ENCODE measurements at regions not wholly inside any gene's neighbourhood (a gene's known extent, or its start where the extent isn't known, plus 50 kb on each side); places are given as distances from the start of the nearest gene placed in this dataset.

- CTCF ChIA-PET (ENCODE audit: low intra/inter-chr PET ratio), result no interaction called here
- POLR2A ChIA-PET, result no interaction called here
- no peak overlapping the region for H2AFZ ChIP-seq (ENCODE audit: low read depth, low read length)
- in situ Hi-C loops (cut with MboI) (no loop called here), intact Hi-C loops (cut with micrococcal nuclease) (no loop called here)
- DNase-seq (ENCODE audit: extremely low read depth in 1 of 4, low spot score in 3 of 4) (no peak), FAIRE-seq (no peak), ATAC-seq (no peak)
- no peaks in the 10 kb centered on the region for H3K4me1 ChIP-seq (replicated peaks in 1 of 2; ENCODE audit: control insufficient read depth in 2 of 2, insufficient read depth in 2 of 2, low read length in 2 of 2)
- no peaks in the 10 kb centered on the region for H3K79me2 ChIP-seq (ENCODE audit: control insufficient read depth, insufficient read depth, low read length)
- H3K9ac ChIP-seq (ENCODE audit: insufficient read depth in 1 of 2, low read depth in 2 of 2, low read length in 2 of 2), result no peak overlapping the region
- H3K9me1 ChIP-seq (ENCODE audit: control insufficient read depth, insufficient read depth, low read length), result no peaks in the 10 kb centered on the region
- no peaks in the 10 kb centered on the region for H3K9me3 ChIP-seq (replicated peaks; ENCODE audit: control insufficient read depth, insufficient read depth, low read depth, low read length)
- no peak overlapping the region for H3K27ac ChIP-seq (ENCODE audit: extremely low read depth, low read depth, low read length)
- no peaks in the 10 kb centered on the region for H3K27me3 ChIP-seq (ENCODE audit: control insufficient read depth in 2 of 2, insufficient read depth in 2 of 2, low read length in 2 of 2)
- H3K4me3 ChIP-seq, result no peak overlapping the region
- BruUV-seq (replicated peaks), result no TSS peak
- H3K36me3 ChIP-seq (ENCODE audit: control insufficient read depth, insufficient read depth, low read length), result no peaks in the 10 kb centered on the region
- TF ChIP-seq SMARCE1 (IDR thresholded peaks at IDR 0.05) (no peak), ZNF766 (CRISPR knock-in tag; conservative IDR thresholded peaks at IDR 0.05) (no peak), NFYB (IDR thresholded peaks at IDR 0.05; ENCODE audit: extremely low read depth, insufficient read length) (no peak), SAFB (IDR thresholded peaks at IDR 0.05; ENCODE audit: borderline replicate concordance, low read depth, low read length) (no peak), SMAD2 (IDR thresholded peaks at IDR 0.05; ENCODE audit: low read depth, low read length) (no peak), ZNF384 (IDR thresholded peaks at IDR 0.05; ENCODE audit: low read depth, low read length) (no peak), YY1 (IDR thresholded peaks at IDR 0.05; ENCODE audit: borderline replicate concordance in 1 of 3, control insufficient read depth in 1 of 3, extremely low read depth in 1 of 3, insufficient read depth in 3 of 3, insufficient read length in 1 of 3, insufficient replicate concordance in 2 of 3, low read depth in 1 of 3, low read length in 2 of 3) (no peak), MNT (conservative IDR thresholded peaks at IDR 0.05) (no peak)
- TF ChIP-seq, protein P1, sequence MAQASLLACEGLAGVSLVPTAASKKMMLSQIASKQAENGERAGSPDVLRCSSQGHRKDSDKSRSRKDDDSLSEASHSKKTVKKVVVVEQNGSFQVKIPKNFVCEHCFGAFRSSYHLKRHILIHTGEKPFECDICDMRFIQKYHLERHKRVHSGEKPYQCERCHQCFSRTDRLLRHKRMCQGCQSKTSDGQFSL (CRISPR knock-in tag; IDR thresholded peaks at IDR 0.05), result no peak
- TF ChIP-seq, protein P1 (tag; IDR thresholded peaks at IDR 0.05), result no peak
- TF ChIP-seq, protein P2, sequence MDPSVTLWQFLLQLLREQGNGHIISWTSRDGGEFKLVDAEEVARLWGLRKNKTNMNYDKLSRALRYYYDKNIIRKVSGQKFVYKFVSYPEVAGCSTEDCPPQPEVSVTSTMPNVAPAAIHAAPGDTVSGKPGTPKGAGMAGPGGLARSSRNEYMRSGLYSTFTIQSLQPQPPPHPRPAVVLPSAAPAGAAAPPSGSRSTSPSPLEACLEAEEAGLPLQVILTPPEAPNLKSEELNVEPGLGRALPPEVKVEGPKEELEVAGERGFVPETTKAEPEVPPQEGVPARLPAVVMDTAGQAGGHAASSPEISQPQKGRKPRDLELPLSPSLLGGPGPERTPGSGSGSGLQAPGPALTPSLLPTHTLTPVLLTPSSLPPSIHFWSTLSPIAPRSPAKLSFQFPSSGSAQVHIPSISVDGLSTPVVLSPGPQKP (CRISPR knock-in tag; IDR thresholded peaks at IDR 0.05), result no peak
- TF ChIP-seq, protein P3, sequence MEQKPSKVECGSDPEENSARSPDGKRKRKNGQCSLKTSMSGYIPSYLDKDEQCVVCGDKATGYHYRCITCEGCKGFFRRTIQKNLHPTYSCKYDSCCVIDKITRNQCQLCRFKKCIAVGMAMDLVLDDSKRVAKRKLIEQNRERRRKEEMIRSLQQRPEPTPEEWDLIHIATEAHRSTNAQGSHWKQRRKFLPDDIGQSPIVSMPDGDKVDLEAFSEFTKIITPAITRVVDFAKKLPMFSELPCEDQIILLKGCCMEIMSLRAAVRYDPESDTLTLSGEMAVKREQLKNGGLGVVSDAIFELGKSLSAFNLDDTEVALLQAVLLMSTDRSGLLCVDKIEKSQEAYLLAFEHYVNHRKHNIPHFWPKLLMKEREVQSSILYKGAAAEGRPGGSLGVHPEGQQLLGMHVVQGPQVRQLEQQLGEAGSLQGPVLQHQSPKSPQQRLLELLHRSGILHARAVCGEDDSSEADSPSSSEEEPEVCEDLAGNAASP (IDR thresholded peaks at IDR 0.05), result no peak
- 0% methylated on average over 1 of the region's 1 CpG for WGBS (ENCODE audit: insufficient coverage, low coverage, missing lambda C conversion rate)
- no peak overlapping the region for H3K4me2 ChIP-seq (ENCODE audit: insufficient read depth, low read length)
- H4K20me1 ChIP-seq (replicated peaks; ENCODE audit: control insufficient read depth, insufficient read depth, low read length), result no peaks in the 10 kb centered on the region
Measured at GRCh38 chr4:11009281-11009680, 324.7 kb upstream of the CLNK start.
